Gastroesophageal sphincter (tissue), 3 donors: ENCODE measurements at regions not wholly inside any gene's neighbourhood (a gene's known extent, or its start where the extent isn't known, plus 50 kb on each side); places are given as distances from the start of the nearest gene placed in this dataset.

Experiments
- CTCF ChIP-seq, 4 experiments: fragments of 200-600 bp in 2 of 4; fragments of 450-650 bp in 2 of 4; sonication (generic) in 1 of 4; IDR thresholded peaks; one replicate each; pipeline ENCODE4 v1.5.1; 2017 to 2019; ENCODE audit warnings: antibody characterized with exemption in 4 of 4, mild to moderate bottlenecking in 2 of 4, moderate library complexity in 2 of 4
- POLR2A ChIP-seq, 2 donors: fragments of 450-650 bp; IDR thresholded peaks; one replicate each; pipeline ENCODE4 v1.6.1; 2017; ENCODE audit warnings: antibody characterized with exemption in 2 of 2, mild to moderate bottlenecking in 2 of 2, moderate library complexity in 1 of 2

- TF ChIP-seq CTCF (IDR thresholded peaks at IDR 0.05), result no peak
- TF ChIP-seq POLR2A (IDR thresholded peaks at IDR 0.05), result no peak
These were observed 103.2 kb upstream of the SSTR4 start for GRCh38 chr20:22931653-22932608.
